ENCODE measurements at regions not wholly inside any gene's neighbourhood (a gene's known extent, or its start where the extent isn't known, plus 50 kb on each side); places are given as distances from the start of the nearest gene placed in this dataset.

GRCh38 chr2:150698016-150698661 lies 210.7 kb upstream of the RND3 start:
- no peak for ATAC-seq
- ChIA-PET CTCF (no interaction called here), POLR2A (no interaction called here)
- Mint-ChIP-seq H3K4me3 (no peak overlapping the region), H3K27ac (no peak overlapping the region), H3K9me3 (peaks cover 22% of the 10 kb centered on the region), H3K27me3 (ENCODE audit: low read depth) (no peaks in the 10 kb centered on the region; the same call in 1 of the 2 replicates), H3K36me3 (peaks cover 15% of the 10 kb centered on the region; the same call in 1 of the 2 replicates), H3K4me1 (peaks cover 29% of the 10 kb centered on the region)
- DNase-seq (ENCODE audit: low spot score), result no peak
- TF ChIP-seq CBFB (CRISPR knock-in tag; IDR thresholded peaks at IDR 0.05; ENCODE audit: low read depth), result no peak
- TF ChIP-seq CREM (CRISPR knock-in tag; IDR thresholded peaks at IDR 0.05), result no peak
- TF ChIP-seq ZNF121 (CRISPR knock-in tag; IDR thresholded peaks at IDR 0.05), result no peak
- TF ChIP-seq ZMAT4 (CRISPR knock-in tag; IDR thresholded peaks at IDR 0.05), result no peak
- TF ChIP-seq ZNF425 (CRISPR knock-in tag; conservative IDR thresholded peaks at IDR 0.05), result no peak
- TF ChIP-seq, protein P1, sequence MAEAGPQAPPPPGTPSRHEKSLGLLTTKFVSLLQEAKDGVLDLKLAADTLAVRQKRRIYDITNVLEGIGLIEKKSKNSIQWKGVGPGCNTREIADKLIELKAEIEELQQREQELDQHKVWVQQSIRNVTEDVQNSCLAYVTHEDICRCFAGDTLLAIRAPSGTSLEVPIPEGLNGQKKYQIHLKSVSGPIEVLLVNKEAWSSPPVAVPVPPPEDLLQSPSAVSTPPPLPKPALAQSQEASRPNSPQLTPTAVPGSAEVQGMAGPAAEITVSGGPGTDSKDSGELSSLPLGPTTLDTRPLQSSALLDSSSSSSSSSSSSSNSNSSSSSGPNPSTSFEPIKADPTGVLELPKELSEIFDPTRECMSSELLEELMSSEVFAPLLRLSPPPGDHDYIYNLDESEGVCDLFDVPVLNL (CRISPR knock-in tag; IDR thresholded peaks at IDR 0.05; ENCODE audit: borderline replicate concordance, low read depth), result no peak
- TF ChIP-seq RELA (CRISPR knock-in tag; IDR thresholded peaks at IDR 0.05; ENCODE audit: borderline replicate concordance), result no peak
- TF ChIP-seq ZNF219 (CRISPR knock-in tag; IDR thresholded peaks at IDR 0.05; ENCODE audit: borderline replicate concordance), result no peak
- TF ChIP-seq, protein P2, sequence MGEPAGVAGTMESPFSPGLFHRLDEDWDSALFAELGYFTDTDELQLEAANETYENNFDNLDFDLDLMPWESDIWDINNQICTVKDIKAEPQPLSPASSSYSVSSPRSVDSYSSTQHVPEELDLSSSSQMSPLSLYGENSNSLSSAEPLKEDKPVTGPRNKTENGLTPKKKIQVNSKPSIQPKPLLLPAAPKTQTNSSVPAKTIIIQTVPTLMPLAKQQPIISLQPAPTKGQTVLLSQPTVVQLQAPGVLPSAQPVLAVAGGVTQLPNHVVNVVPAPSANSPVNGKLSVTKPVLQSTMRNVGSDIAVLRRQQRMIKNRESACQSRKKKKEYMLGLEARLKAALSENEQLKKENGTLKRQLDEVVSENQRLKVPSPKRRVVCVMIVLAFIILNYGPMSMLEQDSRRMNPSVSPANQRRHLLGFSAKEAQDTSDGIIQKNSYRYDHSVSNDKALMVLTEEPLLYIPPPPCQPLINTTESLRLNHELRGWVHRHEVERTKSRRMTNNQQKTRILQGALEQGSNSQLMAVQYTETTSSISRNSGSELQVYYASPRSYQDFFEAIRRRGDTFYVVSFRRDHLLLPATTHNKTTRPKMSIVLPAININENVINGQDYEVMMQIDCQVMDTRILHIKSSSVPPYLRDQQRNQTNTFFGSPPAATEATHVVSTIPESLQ (CRISPR knock-in tag; IDR thresholded peaks at IDR 0.05), result no peak
- TF ChIP-seq JUN (CRISPR knock-in tag; IDR thresholded peaks at IDR 0.05), result no peak
- TF ChIP-seq GRHL2 (CRISPR knock-in tag; IDR thresholded peaks at IDR 0.05; ENCODE audit: insufficient replicate concordance, severe bottlenecking), result no peak
- no peak for TF ChIP-seq NR2C2 (CRISPR knock-in tag; IDR thresholded peaks at IDR 0.05)

DNA sequence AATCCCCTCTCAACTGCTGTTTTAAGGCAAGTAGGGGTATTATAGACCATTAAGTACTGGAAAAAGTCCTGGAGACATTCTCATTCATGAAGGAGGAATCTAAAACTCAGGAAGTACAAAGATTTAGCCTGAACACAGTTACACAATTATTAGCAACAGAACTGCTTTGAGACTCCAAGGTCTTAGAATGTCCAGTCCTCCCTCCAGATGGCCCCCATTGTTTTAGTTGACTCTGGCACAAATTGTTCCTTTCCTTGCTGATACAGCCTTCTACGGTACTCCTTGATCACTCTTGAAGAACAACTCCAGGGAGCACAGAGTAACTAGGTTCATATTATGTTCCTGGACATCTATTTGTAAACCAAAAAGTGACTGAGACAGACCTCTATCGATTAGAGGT lies 210.1 kb upstream of the RND3 start:
- POLR2A ChIA-PET, result no interaction called here
- TF ChIP-seq ATF1 (CRISPR knock-in tag; IDR thresholded peaks at IDR 0.05) (no peak), SMAD3 (CRISPR knock-in tag; IDR thresholded peaks at IDR 0.05; ENCODE audit: borderline replicate concordance) (no peak), MLX (CRISPR knock-in tag; IDR thresholded peaks at IDR 0.05) (no peak), ZNF317 (CRISPR knock-in tag; IDR thresholded peaks at IDR 0.05; ENCODE audit: borderline replicate concordance, low read depth) (no peak), JUN (CRISPR knock-in tag; IDR thresholded peaks at IDR 0.05) (no peak), ARID4B (CRISPR knock-in tag; IDR thresholded peaks at IDR 0.05; ENCODE audit: borderline replicate concordance) (no peak), AR (CRISPR knock-in tag; IDR thresholded peaks at IDR 0.05) (no peak)
- TF ChIP-seq, protein P3, sequence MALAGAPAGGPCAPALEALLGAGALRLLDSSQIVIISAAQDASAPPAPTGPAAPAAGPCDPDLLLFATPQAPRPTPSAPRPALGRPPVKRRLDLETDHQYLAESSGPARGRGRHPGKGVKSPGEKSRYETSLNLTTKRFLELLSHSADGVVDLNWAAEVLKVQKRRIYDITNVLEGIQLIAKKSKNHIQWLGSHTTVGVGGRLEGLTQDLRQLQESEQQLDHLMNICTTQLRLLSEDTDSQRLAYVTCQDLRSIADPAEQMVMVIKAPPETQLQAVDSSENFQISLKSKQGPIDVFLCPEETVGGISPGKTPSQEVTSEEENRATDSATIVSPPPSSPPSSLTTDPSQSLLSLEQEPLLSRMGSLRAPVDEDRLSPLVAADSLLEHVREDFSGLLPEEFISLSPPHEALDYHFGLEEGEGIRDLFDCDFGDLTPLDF (CRISPR knock-in tag; IDR thresholded peaks at IDR 0.05), result no peak

More for the DNA sequence above, 210.1 kb upstream of the RND3 start:
- CTCF ChIA-PET, result no interaction called here
- H3K27ac Mint-ChIP-seq, result no peak overlapping the region
- H3K27me3 Mint-ChIP-seq (ENCODE audit: low read depth), result no peaks in the 10 kb centered on the region; the same call in 1 of the 2 replicates
- H3K36me3 Mint-ChIP-seq, result peaks cover 15% of the 10 kb centered on the region; the same call in 1 of the 2 replicates
- H3K9me3 Mint-ChIP-seq, result peaks cover 20% of the 10 kb centered on the region
- DNase-seq (ENCODE audit: low spot score) (no peak), ATAC-seq (no peak)
- peaks cover 24% of the 10 kb centered on the region for H3K4me1 Mint-ChIP-seq
- H3K4me3 Mint-ChIP-seq, result no peak overlapping the region

Data from WTC11 (cell line).